GM12892 (cell line): ENCODE measurements at regions not wholly inside any gene's neighbourhood (a gene's known extent, or its start where the extent isn't known, plus 50 kb on each side); places are given as distances from the start of the nearest gene placed in this dataset.

Source experiments
- DNase-seq: peaks from one replicate; pipeline ENCODE4 v3.0.0; 2011; ENCODE audit not compliant: insufficient read length
- FAIRE-seq: peaks from 2 replicates; lab custom pipeline; 2011; peaks lifted over from hg19 to GRCh38; lab: Jason Lieb, UNC
- POLR2A ChIP-seq: IDR thresholded peaks from 2 replicates; pipeline ENCODE4 v1.6.1; 2011; ENCODE audit warnings: low read depth, low read length, control low read depth
- POLR2AphosphoS5 ChIP-seq: IDR thresholded peaks from 2 replicates; pipeline ENCODE4 v1.6.1; 2011; ENCODE audit warnings: low read depth, low read length, control low read depth
- TAF1 ChIP-seq: IDR thresholded peaks from 2 replicates; pipeline ENCODE4 v1.6.1; 2011; ENCODE audit warnings: low read depth, mild to moderate bottlenecking, control low read depth, low read length, borderline replicate concordance

- TF ChIP-seq POLR2A: no peak
- no peak for TF ChIP-seq POLR2AphosphoS5
- no peak for TF ChIP-seq TAF1
- FAIRE-seq (no peak), DNase-seq (no peak)
Measured at GRCh38 chr15:58306591-58307312, 125.0 kb upstream of the LIPC start.

DNA sequence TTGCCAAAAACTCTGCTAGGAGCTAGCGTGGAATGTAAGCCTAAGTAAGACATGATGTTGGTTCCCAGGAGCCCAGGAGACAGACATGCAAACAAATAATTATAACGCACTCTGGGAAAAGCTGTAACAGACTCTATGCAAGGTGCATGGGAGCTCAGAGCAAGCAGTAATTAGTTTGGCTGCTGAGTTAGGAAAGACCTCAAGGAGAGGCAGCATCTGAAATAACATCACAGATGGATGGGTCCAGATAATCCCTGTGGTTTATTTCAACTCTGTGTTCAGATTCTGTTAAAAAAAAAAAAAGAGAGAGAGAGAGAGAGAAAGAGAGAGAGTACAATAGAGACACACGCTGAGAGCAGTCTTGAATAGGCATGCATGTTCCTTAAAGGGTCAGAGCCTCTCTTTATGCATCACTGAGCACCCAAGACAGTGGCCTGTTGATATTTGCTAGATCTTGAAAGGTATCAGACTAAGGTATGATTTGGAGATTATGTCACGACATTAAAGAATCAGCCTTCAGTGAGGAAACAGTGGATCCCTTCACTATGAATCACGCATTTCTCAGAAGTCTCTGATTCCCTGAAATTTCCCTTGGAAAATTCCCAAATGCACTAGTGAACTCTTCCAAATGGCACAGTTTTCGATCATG lies 124.4 kb upstream of the LIPC start:
- FAIRE-seq: no peak
- no peak for DNase-seq
- TF ChIP-seq POLR2AphosphoS5: no peak
- TF ChIP-seq POLR2A: no peak
- no peak for TF ChIP-seq TAF1

- TF ChIP-seq POLR2AphosphoS5 (no peak), POLR2A (no peak), TAF1 (no peak)
- FAIRE-seq (no peak), DNase-seq (no peak)
Measured at GRCh38 chr15:58308742-58309355, 122.9 kb upstream of the LIPC start.

GRCh38 chr15:58309963-58310928 lies 121.5 kb upstream of the LIPC start:
- FAIRE-seq (no peak), DNase-seq (no peak)
- TF ChIP-seq POLR2AphosphoS5 (no peak), TAF1 (no peak), POLR2A (no peak)

DNA sequence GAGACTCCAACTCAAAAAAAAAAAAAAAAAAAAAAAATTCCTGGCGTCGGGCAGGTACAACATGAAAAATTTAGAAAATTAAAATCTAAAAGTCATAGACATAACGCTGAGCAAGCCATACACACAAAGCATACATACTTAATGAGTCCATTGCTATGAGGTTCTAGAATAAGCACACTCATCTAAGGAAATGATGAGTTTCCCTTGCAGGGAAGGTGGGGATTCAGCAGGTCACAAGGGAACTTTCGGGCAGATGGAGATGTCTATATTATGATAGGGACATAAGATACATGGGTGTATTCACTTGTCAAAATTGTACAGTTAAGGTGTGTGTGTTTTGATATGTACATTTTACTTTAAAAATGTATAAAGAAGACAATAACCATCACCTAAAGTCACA lies 120.2 kb upstream of the LIPC start:
- TF ChIP-seq POLR2A: no peak
- no peak for TF ChIP-seq TAF1
- TF ChIP-seq POLR2AphosphoS5: no peak
- DNase-seq: no peak
- no peak for FAIRE-seq

- DNase-seq (no peak), FAIRE-seq (no peak)
- TF ChIP-seq POLR2AphosphoS5: no peak
- no peak for TF ChIP-seq TAF1
- TF ChIP-seq POLR2A: no peak
Measured at GRCh38 chr15:58312031-58312430, 119.8 kb upstream of the LIPC start.

DNA sequence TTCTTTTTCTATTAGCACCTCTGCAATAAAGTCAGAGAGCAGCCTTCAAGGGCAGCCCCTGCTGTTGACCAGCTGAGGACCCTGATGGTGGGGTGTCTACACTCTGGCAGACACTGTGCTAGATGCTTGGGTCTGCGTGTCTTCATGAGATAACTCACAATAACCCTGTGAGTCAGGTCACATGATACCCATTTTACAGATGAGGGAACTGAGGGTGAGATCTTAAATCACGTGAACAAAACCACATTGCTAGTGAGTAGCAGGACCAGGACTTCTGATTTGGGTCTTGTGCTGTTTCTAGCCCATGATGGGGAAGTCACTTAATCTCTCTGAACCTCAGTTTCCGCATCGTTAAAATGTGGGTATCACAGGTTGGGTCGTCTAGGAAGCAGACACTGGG lies 118.5 kb upstream of the LIPC start:
- no peak for FAIRE-seq
- no peak for DNase-seq
- TF ChIP-seq TAF1 (no peak), POLR2AphosphoS5 (no peak), POLR2A (no peak)

- no peak for TF ChIP-seq TAF1
- no peak for TF ChIP-seq POLR2A
- no peak for TF ChIP-seq POLR2AphosphoS5
- FAIRE-seq (no peak), DNase-seq (no peak)
Measured at GRCh38 chr15:58313810-58314592, 117.8 kb upstream of the LIPC start.

- FAIRE-seq: no peak
Measured at GRCh38 chr15:58314593-58315216, 117.1 kb upstream of the LIPC start.

DNA sequence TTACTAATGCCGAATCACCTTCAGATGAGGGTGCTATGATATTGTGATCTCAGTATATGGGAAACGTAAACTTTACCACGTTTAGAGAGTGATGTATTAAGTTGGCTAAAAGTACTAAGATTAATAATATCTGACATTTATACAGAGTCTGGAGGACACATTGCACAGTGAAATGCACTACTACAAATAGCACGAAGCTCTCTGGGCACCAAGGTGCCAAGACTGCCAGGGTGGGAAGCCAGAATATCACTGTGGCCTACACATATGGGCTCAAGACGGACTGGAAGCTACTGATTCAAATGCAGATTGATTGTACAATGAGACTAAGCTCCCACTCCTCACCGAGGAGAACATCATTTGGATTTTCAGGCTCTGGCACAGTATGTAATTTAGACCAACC lies 113.3 kb upstream of the LIPC start:
- TF ChIP-seq TAF1: no peak
- no peak for TF ChIP-seq POLR2AphosphoS5
- no peak for TF ChIP-seq POLR2A
- DNase-seq (no peak), FAIRE-seq (no peak)

More at GRCh38 chr15:58314593-58315216, 117.1 kb upstream of the LIPC start:
- TF ChIP-seq POLR2A: no peak
- no peak for TF ChIP-seq TAF1
- TF ChIP-seq POLR2AphosphoS5: no peak
- no peak for DNase-seq
